Tibial nerve (tissue), 3 donors: ENCODE measurements at regions not wholly inside any gene's neighbourhood (a gene's known extent, or its start where the extent isn't known, plus 50 kb on each side); places are given as distances from the start of the nearest gene placed in this dataset.

Experiments
- POLR2A ChIP-seq, 2 donors: fragments of 450-650 bp; IDR thresholded peaks; one replicate each; pipeline ENCODE4 v1.6.1; 2017; ENCODE audit warnings: antibody characterized with exemption in 2 of 2, mild to moderate bottlenecking in 2 of 2, moderate library complexity in 2 of 2
- TF ChIP-seq, protein P1 (sequence below), 5 experiments: fragments of 200-600 bp in 3 of 5; fragments of 450-650 bp in 2 of 5; sonication (generic) in 3 of 5; IDR thresholded peaks; one replicate each; pipeline ENCODE4 v1.5.1; 2016 to 2019; ENCODE audit warnings: antibody characterized with exemption in 5 of 5, mild to moderate bottlenecking in 3 of 5, moderate library complexity in 2 of 5

DNA sequence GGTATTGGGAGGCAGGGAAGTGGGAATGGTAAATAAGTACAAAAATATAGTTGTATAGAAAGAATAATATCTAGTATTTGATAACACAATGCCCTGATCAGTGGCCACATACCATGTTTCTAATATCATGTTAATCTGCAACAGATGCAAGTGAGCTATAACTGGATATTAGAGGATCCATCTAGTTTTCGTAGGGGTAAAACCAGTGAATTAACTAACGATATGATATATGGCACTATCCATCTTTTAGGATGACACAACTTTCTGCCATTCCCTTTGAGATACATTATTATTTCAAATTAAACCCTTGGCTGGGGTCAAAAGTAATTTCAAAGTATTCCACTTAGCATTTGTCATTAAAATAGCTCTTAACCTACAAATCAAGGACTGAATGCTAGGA lies 1686.2 kb downstream of the SLITRK1 start:
- no peak for TF ChIP-seq POLR2A (IDR thresholded peaks at IDR 0.05)
- TF ChIP-seq, protein P1, sequence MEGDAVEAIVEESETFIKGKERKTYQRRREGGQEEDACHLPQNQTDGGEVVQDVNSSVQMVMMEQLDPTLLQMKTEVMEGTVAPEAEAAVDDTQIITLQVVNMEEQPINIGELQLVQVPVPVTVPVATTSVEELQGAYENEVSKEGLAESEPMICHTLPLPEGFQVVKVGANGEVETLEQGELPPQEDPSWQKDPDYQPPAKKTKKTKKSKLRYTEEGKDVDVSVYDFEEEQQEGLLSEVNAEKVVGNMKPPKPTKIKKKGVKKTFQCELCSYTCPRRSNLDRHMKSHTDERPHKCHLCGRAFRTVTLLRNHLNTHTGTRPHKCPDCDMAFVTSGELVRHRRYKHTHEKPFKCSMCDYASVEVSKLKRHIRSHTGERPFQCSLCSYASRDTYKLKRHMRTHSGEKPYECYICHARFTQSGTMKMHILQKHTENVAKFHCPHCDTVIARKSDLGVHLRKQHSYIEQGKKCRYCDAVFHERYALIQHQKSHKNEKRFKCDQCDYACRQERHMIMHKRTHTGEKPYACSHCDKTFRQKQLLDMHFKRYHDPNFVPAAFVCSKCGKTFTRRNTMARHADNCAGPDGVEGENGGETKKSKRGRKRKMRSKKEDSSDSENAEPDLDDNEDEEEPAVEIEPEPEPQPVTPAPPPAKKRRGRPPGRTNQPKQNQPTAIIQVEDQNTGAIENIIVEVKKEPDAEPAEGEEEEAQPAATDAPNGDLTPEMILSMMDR (IDR thresholded peaks at IDR 0.05) = no peak
